ENCODE measurements at regions not wholly inside any gene's neighbourhood (a gene's known extent, or its start where the extent isn't known, plus 50 kb on each side); places are given as distances from the start of the nearest gene placed in this dataset.

DNA sequence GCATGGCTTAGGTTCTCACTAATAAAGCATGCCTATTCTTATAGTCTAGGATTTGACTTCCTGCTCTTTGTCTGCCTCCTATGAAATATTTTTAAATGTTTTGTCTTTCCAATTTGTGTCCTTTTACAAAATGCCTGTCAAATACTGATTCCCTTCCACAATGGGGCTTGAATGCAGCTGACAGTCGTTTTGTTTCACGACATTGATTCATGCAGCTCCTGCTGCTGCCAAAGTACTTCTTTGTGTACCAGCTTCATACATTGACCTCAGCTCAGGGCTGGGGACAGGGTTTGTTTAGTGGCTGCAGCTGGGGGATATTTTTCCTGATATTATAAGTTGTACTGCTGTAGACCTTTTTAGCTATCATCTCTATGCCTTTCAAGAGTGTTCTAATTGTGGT is 371.9 kb upstream of the CHRM2 start:
- no peak overlapping the region for H3K4me2 ChIP-seq (ENCODE audit: low read length)
- H3K9me2 ChIP-seq (ENCODE audit: low read depth, low read length) = no peaks in the 10 kb centered on the region
- no peaks in the 10 kb centered on the region for H3K79me2 ChIP-seq (ENCODE audit: insufficient read depth, low read length)
- H2AFZ ChIP-seq (ENCODE audit: low read length) = no peak overlapping the region
- no peaks in the 10 kb centered on the region for H3F3A ChIP-seq (ENCODE audit: insufficient read depth, low read length)
- TF ChIP-seq EZH2 (IDR thresholded peaks at IDR 0.05; ENCODE audit: borderline replicate concordance, low read length) = no peak
- TF ChIP-seq, protein P1, sequence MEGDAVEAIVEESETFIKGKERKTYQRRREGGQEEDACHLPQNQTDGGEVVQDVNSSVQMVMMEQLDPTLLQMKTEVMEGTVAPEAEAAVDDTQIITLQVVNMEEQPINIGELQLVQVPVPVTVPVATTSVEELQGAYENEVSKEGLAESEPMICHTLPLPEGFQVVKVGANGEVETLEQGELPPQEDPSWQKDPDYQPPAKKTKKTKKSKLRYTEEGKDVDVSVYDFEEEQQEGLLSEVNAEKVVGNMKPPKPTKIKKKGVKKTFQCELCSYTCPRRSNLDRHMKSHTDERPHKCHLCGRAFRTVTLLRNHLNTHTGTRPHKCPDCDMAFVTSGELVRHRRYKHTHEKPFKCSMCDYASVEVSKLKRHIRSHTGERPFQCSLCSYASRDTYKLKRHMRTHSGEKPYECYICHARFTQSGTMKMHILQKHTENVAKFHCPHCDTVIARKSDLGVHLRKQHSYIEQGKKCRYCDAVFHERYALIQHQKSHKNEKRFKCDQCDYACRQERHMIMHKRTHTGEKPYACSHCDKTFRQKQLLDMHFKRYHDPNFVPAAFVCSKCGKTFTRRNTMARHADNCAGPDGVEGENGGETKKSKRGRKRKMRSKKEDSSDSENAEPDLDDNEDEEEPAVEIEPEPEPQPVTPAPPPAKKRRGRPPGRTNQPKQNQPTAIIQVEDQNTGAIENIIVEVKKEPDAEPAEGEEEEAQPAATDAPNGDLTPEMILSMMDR (IDR thresholded peaks at IDR 0.05; ENCODE audit: low read length) = no peak
- no peak overlapping the region for H3K4me3 ChIP-seq (ENCODE audit: low read depth, low read length, poor library complexity, severe bottlenecking)
- H3K27me3 ChIP-seq (ENCODE audit: insufficient read depth, low read length) = no peaks in the 10 kb centered on the region
- no peaks in the 10 kb centered on the region for H4K20me1 ChIP-seq (ENCODE audit: insufficient read depth, low read length)
- no peaks in the 10 kb centered on the region for H3K9me3 ChIP-seq (ENCODE audit: low read length)
- H3K36me3 ChIP-seq (ENCODE audit: insufficient read depth, low read length) = no peaks in the 10 kb centered on the region
- no peak overlapping the region for H3K9ac ChIP-seq (ENCODE audit: low read length)
- H3K27ac ChIP-seq (ENCODE audit: low read depth, low read length, poor library complexity, severe bottlenecking) = no peak overlapping the region
- no peaks in the 10 kb centered on the region for H3K4me1 ChIP-seq (ENCODE audit: insufficient read depth, low read length, severe bottlenecking)

DNA sequence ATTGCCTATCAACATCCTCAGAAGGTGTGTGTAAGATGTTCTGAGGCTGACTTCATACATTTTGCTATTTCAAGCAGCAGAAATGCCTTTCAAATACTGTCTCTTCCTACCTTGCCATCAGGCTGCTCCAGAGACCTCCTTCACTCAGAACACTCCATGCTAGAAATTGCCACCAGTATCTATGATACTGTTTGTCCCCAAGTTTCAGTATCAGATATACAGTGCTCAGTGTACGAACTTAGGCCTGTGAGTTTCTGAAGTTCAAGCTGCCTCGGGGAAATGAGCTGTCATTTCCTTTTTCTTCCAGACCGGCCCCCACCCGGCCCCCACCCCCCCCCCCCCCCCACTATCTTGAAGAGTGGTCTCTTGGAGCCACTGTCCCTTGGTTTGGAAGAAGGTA is 373.4 kb upstream of the CHRM2 start:
- Histone ChIP-seq H4K20me1 (ENCODE audit: insufficient read depth, low read length) (no peaks in the 10 kb centered on the region), H3K4me1 (ENCODE audit: insufficient read depth, low read length, severe bottlenecking) (no peaks in the 10 kb centered on the region), H3K27ac (ENCODE audit: low read depth, low read length, poor library complexity, severe bottlenecking) (no peak overlapping the region), H3K4me3 (ENCODE audit: low read depth, low read length, poor library complexity, severe bottlenecking) (no peak overlapping the region), H3F3A (ENCODE audit: insufficient read depth, low read length) (no peaks in the 10 kb centered on the region), H3K27me3 (ENCODE audit: insufficient read depth, low read length) (no peaks in the 10 kb centered on the region), H2AFZ (ENCODE audit: low read length) (no peak overlapping the region), H3K79me2 (ENCODE audit: insufficient read depth, low read length) (no peaks in the 10 kb centered on the region), H3K9me3 (ENCODE audit: low read length) (no peaks in the 10 kb centered on the region), H3K9ac (ENCODE audit: low read length) (no peak overlapping the region), H3K36me3 (ENCODE audit: insufficient read depth, low read length) (no peaks in the 10 kb centered on the region), H3K9me2 (ENCODE audit: low read depth, low read length) (no peaks in the 10 kb centered on the region), H3K4me2 (ENCODE audit: low read length) (no peak overlapping the region)
- TF ChIP-seq EZH2 (IDR thresholded peaks at IDR 0.05; ENCODE audit: borderline replicate concordance, low read length) = no peak
- TF ChIP-seq, protein P1 (IDR thresholded peaks at IDR 0.05; ENCODE audit: low read length) = no peak

DNA sequence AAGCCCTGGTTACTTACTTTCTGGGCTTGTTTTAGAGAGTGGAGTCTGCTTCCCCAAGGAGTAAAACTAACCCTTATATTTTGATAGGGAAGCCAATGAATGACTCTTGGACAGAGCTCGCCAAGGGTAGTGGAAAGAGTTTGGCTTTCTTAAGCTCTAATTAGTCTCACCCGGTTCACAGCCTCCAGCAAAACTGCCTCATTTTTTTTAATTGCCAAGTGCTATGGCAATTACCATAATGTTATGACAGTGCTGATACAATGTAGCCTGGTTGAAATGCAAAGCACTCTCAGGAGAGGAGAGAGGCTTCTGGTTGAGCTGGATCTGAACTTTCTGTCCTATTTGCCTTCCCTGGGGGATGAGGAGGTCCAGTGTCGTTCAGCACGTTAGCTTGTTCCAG is 376.1 kb upstream of the CHRM2 start:
- Histone ChIP-seq H3F3A (ENCODE audit: insufficient read depth, low read length) (no peaks in the 10 kb centered on the region), H4K20me1 (ENCODE audit: insufficient read depth, low read length) (no peaks in the 10 kb centered on the region), H2AFZ (ENCODE audit: low read length) (no peak overlapping the region), H3K4me3 (ENCODE audit: low read depth, low read length, poor library complexity, severe bottlenecking) (no peak overlapping the region), H3K79me2 (ENCODE audit: insufficient read depth, low read length) (no peaks in the 10 kb centered on the region), H3K9me2 (ENCODE audit: low read depth, low read length) (no peaks in the 10 kb centered on the region), H3K9ac (ENCODE audit: low read length) (no peak overlapping the region), H3K4me2 (ENCODE audit: low read length) (no peak overlapping the region), H3K36me3 (ENCODE audit: insufficient read depth, low read length) (no peaks in the 10 kb centered on the region), H3K4me1 (ENCODE audit: insufficient read depth, low read length, severe bottlenecking) (no peaks in the 10 kb centered on the region), H3K27me3 (ENCODE audit: insufficient read depth, low read length) (no peaks in the 10 kb centered on the region), H3K9me3 (ENCODE audit: low read length) (no peaks in the 10 kb centered on the region), H3K27ac (ENCODE audit: low read depth, low read length, poor library complexity, severe bottlenecking) (no peak overlapping the region)
- TF ChIP-seq, protein P1 (IDR thresholded peaks at IDR 0.05; ENCODE audit: low read length) = no peak
- TF ChIP-seq EZH2 (IDR thresholded peaks at IDR 0.05; ENCODE audit: borderline replicate concordance, low read length) = no peak

All from OCI-LY1 (cell line).